Large intestine (tissue), 3 donors: ENCODE measurements at regions not wholly inside any gene's neighbourhood (a gene's known extent, or its start where the extent isn't known, plus 50 kb on each side); places are given as distances from the start of the nearest gene placed in this dataset.

Experiments used
- DNase-seq, 2 donors: peaks; one replicate each; pipeline versions ENCODE4 v3.0.0 to v3.0.0-alpha.2; 2013
- H3K27ac ChIP-seq: one replicate; pipeline ENCODE4 v1.5.1; 2013; ENCODE audit warnings: low read length
- H3K27me3 ChIP-seq: 2 replicates; pipeline ENCODE4 v1.6.1; 2013; ENCODE audit warnings: low read length; ENCODE audit not compliant: control insufficient read depth, insufficient read depth
- H3K36me3 ChIP-seq: 2 replicates; pipeline ENCODE4 v1.6.1; 2013; ENCODE audit warnings: low read length; ENCODE audit not compliant: control insufficient read depth, insufficient read depth
- H3K4me1 ChIP-seq: one replicate; pipeline ENCODE4 v1.6.1; 2013; ENCODE audit warnings: low read length; ENCODE audit not compliant: control insufficient read depth, insufficient read depth
- H3K4me3 ChIP-seq: one replicate; pipeline ENCODE4 v1.5.1; 2013; ENCODE audit warnings: low read length
- H3K9me3 ChIP-seq: one replicate; pipeline ENCODE4 v1.6.1; 2013; ENCODE audit warnings: mild to moderate bottlenecking, low read depth, low read length, moderate library complexity; ENCODE audit not compliant: control insufficient read depth
- WGBS: methylation state at CpG from one replicate; pipeline ENCODE4 v1.1.5; 2013; ENCODE audit warnings: low lambda C conversion rate; ENCODE audit not compliant: insufficient coverage; 5-methylcytosine and 5-hydroxymethylcytosine counted together

- DNase-seq, result no peak
- Histone ChIP-seq H3K4me3 (no peak overlapping the region), H3K36me3 (no peaks in the 10 kb centered on the region), H3K9me3 (no peaks in the 10 kb centered on the region), H3K27me3 (no peaks in the 10 kb centered on the region), H3K4me1 (no peaks in the 10 kb centered on the region), H3K27ac (no peak overlapping the region)
- WGBS, result no CpG with 5 or more reads among the region's 6 CpGs
Observed at GRCh38 chr6:2488578-2488977, 243.2 kb upstream of the GMDS start.

- no peaks in the 10 kb centered on the region for H3K9me3 ChIP-seq
- H3K27me3 ChIP-seq, result no peaks in the 10 kb centered on the region
- no peak overlapping the region for H3K27ac ChIP-seq
- no peaks in the 10 kb centered on the region for H3K4me1 ChIP-seq
- no peaks in the 10 kb centered on the region for H3K36me3 ChIP-seq
- no CpG with 5 or more reads among the region's 7 CpGs for WGBS
- DNase-seq, result no peak
- H3K4me3 ChIP-seq, result no peak overlapping the region
Observed at GRCh38 chr6:2485116-2485515, 239.7 kb upstream of the GMDS start.

GRCh38 chr6:2482773-2483172 is 237.4 kb upstream of the GMDS start:
- Histone ChIP-seq H3K27ac (no peak overlapping the region), H3K36me3 (no peaks in the 10 kb centered on the region), H3K27me3 (no peaks in the 10 kb centered on the region), H3K4me1 (no peaks in the 10 kb centered on the region), H3K4me3 (no peak overlapping the region), H3K9me3 (no peaks in the 10 kb centered on the region)
- DNase-seq, result no peak
- WGBS, result no CpG with 5 or more reads among the region's 2 CpGs

GRCh38 chr6:2481307-2481706 is 235.9 kb upstream of the GMDS start:
- WGBS, result no CpG with 5 or more reads among the region's 4 CpGs
- DNase-seq, result no peak
- Histone ChIP-seq H3K9me3 (no peaks in the 10 kb centered on the region), H3K4me3 (no peak overlapping the region), H3K4me1 (no peaks in the 10 kb centered on the region), H3K27ac (no peak overlapping the region), H3K36me3 (no peaks in the 10 kb centered on the region), H3K27me3 (no peaks in the 10 kb centered on the region)

GRCh38 chr6:2480267-2480966 is 235.0 kb upstream of the GMDS start:
- no peak overlapping the region for H3K4me3 ChIP-seq
- DNase-seq, result no peak
- H3K36me3 ChIP-seq, result no peaks in the 10 kb centered on the region
- no peak overlapping the region for H3K27ac ChIP-seq
- H3K9me3 ChIP-seq, result no peaks in the 10 kb centered on the region
- H3K27me3 ChIP-seq, result no peaks in the 10 kb centered on the region
- WGBS, result 80% methylated on average over 1 of the region's 10 CpGs
- H3K4me1 ChIP-seq, result no peaks in the 10 kb centered on the region

GRCh38 chr6:2478200-2478599 is 232.8 kb upstream of the GMDS start:
- WGBS, result 60% methylated on average over 2 of the region's 9 CpGs
- H3K27me3 ChIP-seq, result no peaks in the 10 kb centered on the region
- DNase-seq, result no peak
- H3K36me3 ChIP-seq, result no peaks in the 10 kb centered on the region
- H3K4me1 ChIP-seq, result no peaks in the 10 kb centered on the region
- H3K9me3 ChIP-seq, result peaks cover 4% of the 10 kb centered on the region
- H3K27ac ChIP-seq, result no peak overlapping the region
- H3K4me3 ChIP-seq, result no peak overlapping the region

GRCh38 chr6:2477666-2478065 is 232.3 kb upstream of the GMDS start:
- no CpG with 5 or more reads among the region's 8 CpGs for WGBS
- no peaks in the 10 kb centered on the region for H3K27me3 ChIP-seq
- peaks cover 4% of the 10 kb centered on the region for H3K9me3 ChIP-seq
- no peak overlapping the region for H3K27ac ChIP-seq
- H3K4me3 ChIP-seq, result no peak overlapping the region
- no peak for DNase-seq
- no peaks in the 10 kb centered on the region for H3K36me3 ChIP-seq
- H3K4me1 ChIP-seq, result no peaks in the 10 kb centered on the region

GRCh38 chr6:2477250-2477649 is 231.8 kb upstream of the GMDS start:
- no peaks in the 10 kb centered on the region for H3K4me1 ChIP-seq
- no peaks in the 10 kb centered on the region for H3K36me3 ChIP-seq
- no peak for DNase-seq
- no peak overlapping the region for H3K27ac ChIP-seq
- no peaks in the 10 kb centered on the region for H3K27me3 ChIP-seq
- peaks cover 4% of the 10 kb centered on the region for H3K9me3 ChIP-seq
- H3K4me3 ChIP-seq, result no peak overlapping the region
- WGBS, result 83% methylated on average over 1 of the region's 1 CpG

- H3K4me3 ChIP-seq, result no peak overlapping the region
- WGBS, result 100% methylated on average over 1 of the region's 4 CpGs
- peak; percentile 31 to 39 for DNase-seq
- peaks cover 4% of the 10 kb centered on the region for H3K4me1 ChIP-seq
- no peak overlapping the region for H3K27ac ChIP-seq
- no peaks in the 10 kb centered on the region for H3K27me3 ChIP-seq
- peaks cover 4% of the 10 kb centered on the region for H3K9me3 ChIP-seq
- H3K36me3 ChIP-seq, result no peaks in the 10 kb centered on the region
Observed at GRCh38 chr6:2476376-2476775, 231.0 kb upstream of the GMDS start.

- DNase-seq, result peak; percentile 33 to 59
- H3K36me3 ChIP-seq, result no peaks in the 10 kb centered on the region
- peaks cover 4% of the 10 kb centered on the region for H3K27me3 ChIP-seq
- peaks cover 7% of the 10 kb centered on the region for H3K4me1 ChIP-seq
- H3K4me3 ChIP-seq, result no peak overlapping the region
- no peak overlapping the region for H3K27ac ChIP-seq
- peaks cover 4% of the 10 kb centered on the region for H3K9me3 ChIP-seq
- no CpG with 5 or more reads among the region's 9 CpGs for WGBS
Observed at GRCh38 chr6:2471472-2471871, 226.1 kb upstream of the GMDS start.

- Histone ChIP-seq H3K27ac (no peak overlapping the region), H3K9me3 (peaks cover 4% of the 10 kb centered on the region), H3K36me3 (no peaks in the 10 kb centered on the region), H3K4me1 (peaks cover 7% of the 10 kb centered on the region), H3K4me3 (no peak overlapping the region), H3K27me3 (peaks cover 4% of the 10 kb centered on the region)
- WGBS, result 80% methylated on average over 2 of the region's 8 CpGs
- no peak for DNase-seq
Observed at GRCh38 chr6:2469428-2469827, 224.0 kb upstream of the GMDS start.
